CD4-positive, alpha-beta T cell treated with Interferon gamma for 1 hour (primary cell): ENCODE measurements at regions not wholly inside any gene's neighbourhood (a gene's known extent, or its start where the extent isn't known, plus 50 kb on each side); places are given as distances from the start of the nearest gene placed in this dataset.

ENCODE experiments used
- DNase-seq: peaks from one replicate; pipeline ENCODE4 v3.0.0-alpha.2; 2020

- no peak for DNase-seq
Measured at GRCh38 chr12:29054858-29055663, 94.0 kb upstream of the FAR2 start.

GRCh38 chr12:29066011-29066588, 83.0 kb upstream of the FAR2 start:
- DNase-seq, result peak; percentile 20

- DNase-seq, result peak; percentile 6
Measured at GRCh38 chr12:29067430-29067829, 81.6 kb upstream of the FAR2 start.

- DNase-seq, result no peak
Measured at GRCh38 chr12:29070309-29070708, 78.8 kb upstream of the FAR2 start.

GRCh38 chr12:29071099-29071498, 78.0 kb upstream of the FAR2 start:
- no peak for DNase-seq

- DNase-seq, result no peak
Measured at GRCh38 chr12:29072631-29073030, 76.4 kb upstream of the FAR2 start.

- no peak for DNase-seq
Measured at GRCh38 chr12:29073631-29074239, 75.3 kb upstream of the FAR2 start.

- DNase-seq, result no peak
Measured at GRCh38 chr12:29081101-29081500, 68.0 kb upstream of the FAR2 start.

- DNase-seq, result no peak
Measured at GRCh38 chr12:29082522-29082921, 66.6 kb upstream of the FAR2 start.

GRCh38 chr12:29086325-29087271, 62.5 kb upstream of the FAR2 start:
- DNase-seq, result no peak

- DNase-seq, result no peak
Measured at GRCh38 chr12:29088611-29089219, 60.4 kb upstream of the FAR2 start.
